ENCODE measurements at regions not wholly inside any gene's neighbourhood (a gene's known extent, or its start where the extent isn't known, plus 50 kb on each side); places are given as distances from the start of the nearest gene placed in this dataset.

DNA sequence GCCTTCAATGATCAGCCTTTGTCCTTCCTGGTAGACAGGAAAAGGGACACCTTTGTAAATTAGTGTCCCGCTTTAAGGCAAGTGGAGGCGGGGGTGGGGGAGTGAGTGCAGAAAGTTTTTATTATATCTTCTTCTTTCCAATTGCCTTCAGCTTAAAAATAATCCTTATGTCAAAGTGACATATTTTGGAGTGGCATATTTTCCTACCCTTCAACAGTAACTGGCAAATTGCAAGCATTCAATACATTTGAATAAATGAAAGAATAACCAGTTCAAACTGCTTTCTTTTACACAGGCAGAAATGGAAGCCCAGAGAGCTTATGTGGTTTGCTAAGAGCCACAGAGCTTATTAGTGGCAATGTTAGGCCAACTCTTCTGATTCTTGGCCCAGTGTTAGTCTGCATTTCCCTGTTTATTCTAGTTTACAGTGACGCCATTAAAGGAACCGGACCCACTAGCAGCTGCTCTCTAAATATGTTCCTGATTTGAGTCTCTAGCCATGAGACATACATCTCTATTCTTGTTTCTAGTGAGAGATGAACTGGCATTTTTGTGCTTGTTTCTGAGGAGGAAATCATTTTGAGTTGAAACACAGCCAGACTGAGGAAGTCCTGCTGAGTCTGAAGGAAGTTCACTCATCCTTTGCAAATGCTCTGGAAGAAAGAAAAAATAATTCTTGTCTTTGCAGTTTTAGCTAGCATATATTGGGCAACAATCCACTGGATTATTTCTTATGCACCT is 468.7 kb downstream of the NOVA1 start:
- TSS peak; percentile 88 for BruUV-seq (replicated peaks)
- CTCF ChIA-PET, result interaction anchor here (1.1 to 1.7 kb wide), 4 partner anchors 8 to 34 kb away, joined by 3 to 13 read pairs (median 6); no protein-coding TSS in a partner anchor
- TF ChIP-seq EZH2 (IDR thresholded peaks at IDR 0.05; ENCODE audit: borderline replicate concordance, low read depth, low read length, severe bottlenecking), result no peak
- peak; percentile 50 for TF ChIP-seq POLR2AphosphoS5 (IDR thresholded peaks at IDR 0.05; ENCODE audit: insufficient read depth, low read depth, low read length)
- TF ChIP-seq POLR2A (IDR thresholded peaks at IDR 0.05; ENCODE audit: low read depth, low read length), result peak; percentile 14
- peak; percentile 11 for TF ChIP-seq JUN (IDR thresholded peaks at IDR 0.05; ENCODE audit: borderline replicate concordance, insufficient read depth, insufficient read length, low read depth)
- TF ChIP-seq FOS (IDR thresholded peaks at IDR 0.05; ENCODE audit: borderline replicate concordance, insufficient read depth, low read length), result peak; percentile 84

DNA sequence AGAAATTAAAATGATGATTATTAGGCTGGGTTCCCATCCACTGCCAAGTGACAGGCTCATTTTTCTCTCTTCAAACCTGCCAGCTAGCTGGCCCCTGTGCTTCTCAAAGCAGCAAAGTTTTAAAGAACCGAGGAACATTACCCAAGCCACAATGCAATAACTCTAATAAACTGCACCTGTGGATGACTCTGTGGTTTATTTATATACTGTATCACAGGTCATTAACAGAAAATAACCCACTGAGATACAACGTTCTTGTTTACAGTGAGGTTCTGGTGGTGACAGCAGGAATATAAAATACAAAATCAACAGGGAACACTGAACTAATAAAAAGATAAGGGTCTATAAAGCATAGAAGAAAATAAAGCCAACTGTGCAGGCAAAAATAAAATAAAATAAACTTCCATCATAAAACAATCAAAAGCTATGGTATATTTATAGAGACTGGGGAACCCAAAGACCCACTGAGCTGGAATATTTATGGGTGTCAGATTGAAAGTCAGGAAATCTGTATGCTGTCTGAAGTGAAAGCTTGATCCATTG is 472.9 kb downstream of the NOVA1 start:
- Histone ChIP-seq H3K27ac (ENCODE audit: insufficient read depth, low read depth, low read length) (no peak overlapping the region), H3K9me1 (replicated peaks; ENCODE audit: control insufficient read depth, extremely low read depth, insufficient read depth, low read length) (no peaks in the 10 kb centered on the region), H3K27me3 (ENCODE audit: control insufficient read depth in 2 of 2, insufficient read depth in 2 of 2, low read length in 2 of 2) (no peaks in the 10 kb centered on the region), H2AFZ (ENCODE audit: low read depth, low read length) (no peak overlapping the region), H3K79me2 (ENCODE audit: control insufficient read depth, insufficient read depth, low read length) (no peaks in the 10 kb centered on the region), H3K9me3 (replicated peaks; ENCODE audit: control insufficient read depth, insufficient read depth, low read length) (no peaks in the 10 kb centered on the region), H4K20me1 (replicated peaks; ENCODE audit: control insufficient read depth, extremely low read depth, insufficient read depth, low read length) (no peaks in the 10 kb centered on the region), H3K4me2 (ENCODE audit: insufficient read depth, low read length) (no peak overlapping the region), H3K4me1 (ENCODE audit: control insufficient read depth, extremely low read depth, insufficient read depth, low read length) (peaks cover 24% of the 10 kb centered on the region), H3K36me3 (ENCODE audit: control insufficient read depth in 2 of 2, extremely low read depth in 1 of 2, insufficient read depth in 2 of 2, low read length in 2 of 2) (no peaks in the 10 kb centered on the region), H3K4me3 (replicated peaks in 1 of 3; ENCODE audit: insufficient read depth in 1 of 3, low read depth in 1 of 3, low read length in 3 of 3) (no peak overlapping the region), H3K9ac (replicated peaks; ENCODE audit: extremely low read depth, insufficient read depth, low read length) (no peak overlapping the region)
- POLR2A ChIA-PET, result no interaction called here
- DNase-seq (ENCODE audit: low read depth, low spot score) (no peak), FAIRE-seq (no peak)
- dilution Hi-C loops (cut with MboI; ENCODE audit: extremely low pct_ligation_motif_present, low sequenced_read_pairs), result no loop called here
- intact Hi-C loops (cut with micrococcal nuclease), result loop anchor here (5.0 kb wide), 1 partner anchor 733 kb away; no protein-coding TSS in a partner anchor
- CTCF ChIA-PET, result interaction anchor here (1.3 to 1.7 kb wide), 2 partner anchors 13 to 14 kb away, joined by 3 to 4 read pairs; no protein-coding TSS in a partner anchor
- BruUV-seq (replicated peaks), result no TSS peak
- no peak for TF ChIP-seq POLR2AphosphoS5 (IDR thresholded peaks at IDR 0.05; ENCODE audit: insufficient read depth, low read depth, low read length)
- no peak for TF ChIP-seq EZH2 (IDR thresholded peaks at IDR 0.05; ENCODE audit: borderline replicate concordance, low read depth, low read length, severe bottlenecking)
- no peak for TF ChIP-seq JUN (IDR thresholded peaks at IDR 0.05; ENCODE audit: borderline replicate concordance, insufficient read depth, insufficient read length, low read depth)
- no peak for TF ChIP-seq MYC (IDR thresholded peaks at IDR 0.05; ENCODE audit: low read depth, low read length)
- TF ChIP-seq POLR2A (IDR thresholded peaks at IDR 0.05; ENCODE audit: low read depth, low read length), result no peak
- TF ChIP-seq, protein P1, sequence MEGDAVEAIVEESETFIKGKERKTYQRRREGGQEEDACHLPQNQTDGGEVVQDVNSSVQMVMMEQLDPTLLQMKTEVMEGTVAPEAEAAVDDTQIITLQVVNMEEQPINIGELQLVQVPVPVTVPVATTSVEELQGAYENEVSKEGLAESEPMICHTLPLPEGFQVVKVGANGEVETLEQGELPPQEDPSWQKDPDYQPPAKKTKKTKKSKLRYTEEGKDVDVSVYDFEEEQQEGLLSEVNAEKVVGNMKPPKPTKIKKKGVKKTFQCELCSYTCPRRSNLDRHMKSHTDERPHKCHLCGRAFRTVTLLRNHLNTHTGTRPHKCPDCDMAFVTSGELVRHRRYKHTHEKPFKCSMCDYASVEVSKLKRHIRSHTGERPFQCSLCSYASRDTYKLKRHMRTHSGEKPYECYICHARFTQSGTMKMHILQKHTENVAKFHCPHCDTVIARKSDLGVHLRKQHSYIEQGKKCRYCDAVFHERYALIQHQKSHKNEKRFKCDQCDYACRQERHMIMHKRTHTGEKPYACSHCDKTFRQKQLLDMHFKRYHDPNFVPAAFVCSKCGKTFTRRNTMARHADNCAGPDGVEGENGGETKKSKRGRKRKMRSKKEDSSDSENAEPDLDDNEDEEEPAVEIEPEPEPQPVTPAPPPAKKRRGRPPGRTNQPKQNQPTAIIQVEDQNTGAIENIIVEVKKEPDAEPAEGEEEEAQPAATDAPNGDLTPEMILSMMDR (IDR thresholded peaks at IDR 0.05; ENCODE audit: extremely low read depth in 1 of 2, insufficient read depth in 1 of 2, low read depth in 1 of 2, low read length in 2 of 2), result no peak
- no peak for TF ChIP-seq FOS (IDR thresholded peaks at IDR 0.05; ENCODE audit: borderline replicate concordance, insufficient read depth, low read length)
- TF ChIP-seq, protein P2, sequence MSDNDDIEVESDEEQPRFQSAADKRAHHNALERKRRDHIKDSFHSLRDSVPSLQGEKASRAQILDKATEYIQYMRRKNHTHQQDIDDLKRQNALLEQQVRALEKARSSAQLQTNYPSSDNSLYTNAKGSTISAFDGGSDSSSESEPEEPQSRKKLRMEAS (IDR thresholded peaks at IDR 0.05; ENCODE audit: insufficient read depth, insufficient read length), result no peak
- no peak for TF ChIP-seq GATA2 (IDR thresholded peaks at IDR 0.05; ENCODE audit: insufficient read depth, insufficient read length, low read depth, low read length)

More for the DNA sequence above, 468.7 kb downstream of the NOVA1 start:
- H3K9me3 ChIP-seq (replicated peaks; ENCODE audit: control insufficient read depth, insufficient read depth, low read length), result no peaks in the 10 kb centered on the region
- H3K4me1 ChIP-seq (ENCODE audit: control insufficient read depth, extremely low read depth, insufficient read depth, low read length), result peaks cover 33% of the 10 kb centered on the region
- H3K9ac ChIP-seq (replicated peaks; ENCODE audit: extremely low read depth, insufficient read depth, low read length), result peak overlapping the region; percentile 48
- H2AFZ ChIP-seq (ENCODE audit: low read depth, low read length), result peak overlapping the region; percentile 69
- H3K36me3 ChIP-seq (ENCODE audit: control insufficient read depth in 2 of 2, extremely low read depth in 1 of 2, insufficient read depth in 2 of 2, low read length in 2 of 2), result no peaks in the 10 kb centered on the region
- intact Hi-C loops (cut with micrococcal nuclease) (loop anchor here (1.0 to 5.0 kb wide), 3 partner anchors 10 to 737 kb away; no protein-coding TSS in a partner anchor), dilution Hi-C loops (cut with MboI; ENCODE audit: extremely low pct_ligation_motif_present, low sequenced_read_pairs) (no loop called here)
- H3K27ac ChIP-seq (ENCODE audit: insufficient read depth, low read depth, low read length), result peak overlapping the region; percentile 76
- no peaks in the 10 kb centered on the region for H3K79me2 ChIP-seq (ENCODE audit: control insufficient read depth, insufficient read depth, low read length)
- peak; percentile 88 for FAIRE-seq
- no peaks in the 10 kb centered on the region for H3K9me1 ChIP-seq (replicated peaks; ENCODE audit: control insufficient read depth, extremely low read depth, insufficient read depth, low read length)
- DNase-seq (ENCODE audit: low read depth, low spot score), result peak; percentile 87
- H3K4me3 ChIP-seq (replicated peaks in 1 of 3; ENCODE audit: insufficient read depth in 1 of 3, low read depth in 1 of 3, low read length in 3 of 3), result no peak overlapping the region
- no peaks in the 10 kb centered on the region for H4K20me1 ChIP-seq (replicated peaks; ENCODE audit: control insufficient read depth, extremely low read depth, insufficient read depth, low read length)
- POLR2A ChIA-PET, result no interaction called here
- H3K27me3 ChIP-seq (ENCODE audit: control insufficient read depth in 2 of 2, insufficient read depth in 2 of 2, low read length in 2 of 2), result no peaks in the 10 kb centered on the region
- peak overlapping the region; percentile 61 for H3K4me2 ChIP-seq (ENCODE audit: insufficient read depth, low read length)
